ENCODE measurements at regions not wholly inside any gene's neighbourhood (a gene's known extent, or its start where the extent isn't known, plus 50 kb on each side); places are given as distances from the start of the nearest gene placed in this dataset.

GRCh38 chr16:72224260-72224768, 52.4 kb upstream of the PMFBP1 start:
- Histone ChIP-seq H3K4me3 (ENCODE audit: low read length in 2 of 2) (no peak overlapping the region), H3K4me1 (ENCODE audit: control insufficient read depth in 1 of 2, insufficient read depth in 2 of 2, low read length in 2 of 2) (no peaks in the 10 kb centered on the region), H3K27me3 (ENCODE audit: control insufficient read depth in 1 of 2, insufficient read depth in 2 of 2, low read length in 1 of 2) (no peaks in the 10 kb centered on the region), H3K27ac (ENCODE audit: low read depth in 1 of 2, low read length in 2 of 2) (no peak overlapping the region), H3K9me3 (ENCODE audit: control insufficient read depth, low read length) (peaks cover 2% of the 10 kb centered on the region), H3K36me3 (ENCODE audit: control insufficient read depth in 1 of 2, insufficient read depth in 2 of 2, low read length in 1 of 2) (no peaks in the 10 kb centered on the region)
- intact Hi-C loops (cut with DNase I), result no loop called here
- ATAC-seq (ENCODE audit: low FRiP score) (no peak), DNase-seq (no peak)
- WGBS, 2 donors, result 81 to 85% methylated on average over 6 of the region's 6 CpGs

- ATAC-seq (ENCODE audit: low FRiP score) (no peak), DNase-seq (no peak)
- no peak overlapping the region for H3K4me3 ChIP-seq (ENCODE audit: low read length in 2 of 2)
- H3K4me1 ChIP-seq (ENCODE audit: control insufficient read depth in 1 of 2, insufficient read depth in 2 of 2, low read length in 2 of 2), result no peaks in the 10 kb centered on the region
- H3K27ac ChIP-seq (ENCODE audit: low read depth in 1 of 2, low read length in 2 of 2), result no peak overlapping the region
- no peaks in the 10 kb centered on the region for H3K36me3 ChIP-seq (ENCODE audit: control insufficient read depth in 1 of 2, insufficient read depth in 2 of 2, low read length in 1 of 2)
- no peaks in the 10 kb centered on the region for H3K27me3 ChIP-seq (ENCODE audit: control insufficient read depth in 1 of 2, insufficient read depth in 2 of 2, low read length in 1 of 2)
- 88 to 91% methylated on average over 2 of the region's 2 CpGs for WGBS, 2 donors
- intact Hi-C loops (cut with DNase I), result no loop called here
- H3K9me3 ChIP-seq (ENCODE audit: control insufficient read depth, low read length), result peaks cover 2% of the 10 kb centered on the region
Observed at GRCh38 chr16:72222503-72222902, 50.5 kb upstream of the PMFBP1 start.

Measured in aorta (tissue), 5 donors.